PC-3 (cell line): ENCODE measurements at regions not wholly inside any gene's neighbourhood (a gene's known extent, or its start where the extent isn't known, plus 50 kb on each side); places are given as distances from the start of the nearest gene placed in this dataset.

Experiments
- EZH2 ChIP-seq: fragments of 300-600 bp; sonication (generic); IDR thresholded peaks from one replicate; pipeline ENCODE4 v1.6.1; 2017; ENCODE audit warnings: antibody characterized with exemption, mild to moderate bottlenecking, low read length; ENCODE audit not compliant: unreplicated experiment
- TF ChIP-seq, protein P1 (sequence below): fragments of 300-600 bp; sonication (generic); conservative IDR thresholded peaks from 2 replicates; pipeline ENCODE4 v1.5.1; 2017; ENCODE audit warnings: antibody characterized with exemption, low read depth, mild to moderate bottlenecking, low read length

DNA sequence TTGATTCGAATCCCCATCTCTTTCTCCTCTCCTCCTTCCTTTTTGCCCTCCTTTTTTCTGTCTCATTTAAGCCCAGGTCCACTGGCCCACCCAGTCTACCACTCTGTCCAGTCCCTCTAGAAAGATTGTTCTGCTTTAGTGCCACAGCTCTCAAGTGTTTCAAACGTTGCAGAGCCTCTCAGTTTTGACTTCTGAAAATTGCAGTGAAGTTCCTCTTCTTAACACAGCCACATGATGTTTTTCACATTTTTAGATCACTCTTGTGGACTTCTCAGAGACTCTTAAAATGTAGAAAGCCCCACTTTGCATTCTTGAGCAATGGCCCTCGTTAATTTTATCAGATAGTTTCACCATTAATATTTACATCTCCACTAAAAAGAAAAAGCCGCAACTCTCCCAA is 253.1 kb downstream of the HAPSTR1 start:
- TF ChIP-seq, protein P1, sequence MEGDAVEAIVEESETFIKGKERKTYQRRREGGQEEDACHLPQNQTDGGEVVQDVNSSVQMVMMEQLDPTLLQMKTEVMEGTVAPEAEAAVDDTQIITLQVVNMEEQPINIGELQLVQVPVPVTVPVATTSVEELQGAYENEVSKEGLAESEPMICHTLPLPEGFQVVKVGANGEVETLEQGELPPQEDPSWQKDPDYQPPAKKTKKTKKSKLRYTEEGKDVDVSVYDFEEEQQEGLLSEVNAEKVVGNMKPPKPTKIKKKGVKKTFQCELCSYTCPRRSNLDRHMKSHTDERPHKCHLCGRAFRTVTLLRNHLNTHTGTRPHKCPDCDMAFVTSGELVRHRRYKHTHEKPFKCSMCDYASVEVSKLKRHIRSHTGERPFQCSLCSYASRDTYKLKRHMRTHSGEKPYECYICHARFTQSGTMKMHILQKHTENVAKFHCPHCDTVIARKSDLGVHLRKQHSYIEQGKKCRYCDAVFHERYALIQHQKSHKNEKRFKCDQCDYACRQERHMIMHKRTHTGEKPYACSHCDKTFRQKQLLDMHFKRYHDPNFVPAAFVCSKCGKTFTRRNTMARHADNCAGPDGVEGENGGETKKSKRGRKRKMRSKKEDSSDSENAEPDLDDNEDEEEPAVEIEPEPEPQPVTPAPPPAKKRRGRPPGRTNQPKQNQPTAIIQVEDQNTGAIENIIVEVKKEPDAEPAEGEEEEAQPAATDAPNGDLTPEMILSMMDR = no peak
- no peak for TF ChIP-seq EZH2
